HG02840 (cell line): ENCODE measurements at regions not wholly inside any gene's neighbourhood (a gene's known extent, or its start where the extent isn't known, plus 50 kb on each side); places are given as distances from the start of the nearest gene placed in this dataset.

ENCODE experiments used
- ATAC-seq: cut with Tn5 transposase; IDR thresholded peaks from one replicate; pipeline ENCODE4 v1.9.1; 2021; ENCODE audit warnings: mild to moderate bottlenecking, moderate library complexity, moderate number of reproducible peaks; ENCODE audit not compliant: unreplicated experiment, low FRiP score

- no peak for ATAC-seq
These were observed 456.5 kb downstream of the GATA3 start for GRCh38 chr10:8511026-8511425.

- no peak for ATAC-seq
These were observed 459.0 kb downstream of the GATA3 start for GRCh38 chr10:8513155-8514147.

- no peak for ATAC-seq
These were observed 465.9 kb downstream of the GATA3 start for GRCh38 chr10:8520382-8520781.

- ATAC-seq, result no peak
These were observed 473.3 kb downstream of the GATA3 start for GRCh38 chr10:8527773-8528172.

- ATAC-seq, result no peak
These were observed 476.6 kb downstream of the GATA3 start for GRCh38 chr10:8531116-8531515.

GRCh38 chr10:8532647-8533046 is 478.2 kb downstream of the GATA3 start:
- ATAC-seq, result no peak

GRCh38 chr10:8533462-8533861 is 479.0 kb downstream of the GATA3 start:
- ATAC-seq, result no peak

- ATAC-seq, result no peak
These were observed 479.6 kb downstream of the GATA3 start for GRCh38 chr10:8534096-8534495.

- no peak for ATAC-seq
These were observed 480.4 kb downstream of the GATA3 start for GRCh38 chr10:8534891-8535290.

- no peak for ATAC-seq
These were observed 484.6 kb downstream of the GATA3 start for GRCh38 chr10:8539056-8539455.

GRCh38 chr10:8543361-8544056 is 489.0 kb downstream of the GATA3 start:
- ATAC-seq, result no peak

- ATAC-seq, result no peak
These were observed 489.5 kb downstream of the GATA3 start for GRCh38 chr10:8544057-8544380.

GRCh38 chr10:8544500-8544899 is 490.0 kb downstream of the GATA3 start:
- no peak for ATAC-seq

GRCh38 chr10:8554574-8554973 is 500.1 kb downstream of the GATA3 start:
- no peak for ATAC-seq

GRCh38 chr10:8556321-8556720 is 501.8 kb downstream of the GATA3 start:
- no peak for ATAC-seq

- no peak for ATAC-seq
These were observed 509.0 kb downstream of the GATA3 start for GRCh38 chr10:8563478-8563877.

- ATAC-seq, result no peak
These were observed 512.2 kb downstream of the GATA3 start for GRCh38 chr10:8566737-8567136.

GRCh38 chr10:8568401-8568800 is 513.9 kb downstream of the GATA3 start:
- ATAC-seq, result no peak

- no peak for ATAC-seq
These were observed 521.1 kb downstream of the GATA3 start for GRCh38 chr10:8575620-8576019.

GRCh38 chr10:8576281-8576680 is 521.8 kb downstream of the GATA3 start:
- no peak for ATAC-seq

- ATAC-seq, result no peak
These were observed 522.4 kb downstream of the GATA3 start for GRCh38 chr10:8576911-8577310.

- no peak for ATAC-seq
These were observed 523.2 kb downstream of the GATA3 start for GRCh38 chr10:8577686-8578085.
